HG03460 (cell line): ENCODE measurements at regions not wholly inside any gene's neighbourhood (a gene's known extent, or its start where the extent isn't known, plus 50 kb on each side); places are given as distances from the start of the nearest gene placed in this dataset.

Source experiments
- ATAC-seq: cut with Tn5 transposase; IDR thresholded peaks from one replicate; pipeline ENCODE4 v1.9.1; 2021; ENCODE audit not compliant: unreplicated experiment

- no peak for ATAC-seq
Observed at GRCh38 chr1:175829845-175830244, 86.5 kb upstream of the TNR start.

- ATAC-seq, result no peak
Observed at GRCh38 chr1:175826705-175827104, 83.3 kb upstream of the TNR start.

- no peak for ATAC-seq
Observed at GRCh38 chr1:175824079-175824478, 80.7 kb upstream of the TNR start.

GRCh38 chr1:175823406-175823805, 80.0 kb upstream of the TNR start:
- ATAC-seq, result no peak

- ATAC-seq, result no peak
Observed at GRCh38 chr1:175822580-175822979, 79.2 kb upstream of the TNR start.

GRCh38 chr1:175820456-175821025, 77.1 kb upstream of the TNR start:
- ATAC-seq, result no peak

GRCh38 chr1:175818929-175819328, 75.5 kb upstream of the TNR start:
- no peak for ATAC-seq

GRCh38 chr1:175817445-175817844, 74.0 kb upstream of the TNR start:
- no peak for ATAC-seq

- ATAC-seq, result no peak
Observed at GRCh38 chr1:175814885-175815284, 71.5 kb upstream of the TNR start.

- no peak for ATAC-seq
Observed at GRCh38 chr1:175812936-175813335, 69.5 kb upstream of the TNR start.

GRCh38 chr1:175810305-175810704, 66.9 kb upstream of the TNR start:
- ATAC-seq, result no peak

- ATAC-seq, result no peak
Observed at GRCh38 chr1:175808999-175809398, 65.6 kb upstream of the TNR start.

GRCh38 chr1:175808573-175808972, 65.2 kb upstream of the TNR start:
- ATAC-seq, result no peak

- no peak for ATAC-seq
Observed at GRCh38 chr1:175804561-175804960, 61.2 kb upstream of the TNR start.

- ATAC-seq, result no peak
Observed at GRCh38 chr1:175803413-175803812, 60.0 kb upstream of the TNR start.

GRCh38 chr1:175802407-175803123, 59.2 kb upstream of the TNR start:
- ATAC-seq, result no peak

- no peak for ATAC-seq
Observed at GRCh38 chr1:175801979-175802378, 58.6 kb upstream of the TNR start.

- no peak for ATAC-seq
Observed at GRCh38 chr1:175797576-175797975, 54.2 kb upstream of the TNR start.

GRCh38 chr1:175794586-175794985, 51.2 kb upstream of the TNR start:
- ATAC-seq, result no peak

GRCh38 chr1:175793617-175794016, 50.2 kb upstream of the TNR start:
- no peak for ATAC-seq
